ENCODE measurements at regions not wholly inside any gene's neighbourhood (a gene's known extent, or its start where the extent isn't known, plus 50 kb on each side); places are given as distances from the start of the nearest gene placed in this dataset.
"Not testable (repeated sequence)": the region's sequence is repeated elsewhere in the genome, so short reads cannot be mapped to it uniquely, and the experiment has no call there.

- Mint-ChIP-seq H3K36me3 (ENCODE audit: insufficient read depth, unreplicated experiment) (no peaks in the 10 kb centered on the region), H3K9me3 (ENCODE audit: unreplicated experiment) (peaks cover 17% of the 10 kb centered on the region), H3K4me3 (ENCODE audit: unreplicated experiment) (no peak overlapping the region), H3K4me1 (ENCODE audit: insufficient read depth, unreplicated experiment) (no peaks in the 10 kb centered on the region), H3K27me3 (ENCODE audit: insufficient read depth, unreplicated experiment) (no peaks in the 10 kb centered on the region), H3K27ac (ENCODE audit: low read depth, unreplicated experiment) (no peak overlapping the region)
- no peak for TF ChIP-seq CTCF (IDR thresholded peaks at IDR 0.05; ENCODE audit: unreplicated experiment)
- CTCF ChIA-PET = no interaction called here
- intact Hi-C loops (cut with micrococcal nuclease) = no loop called here
- BruUV-seq (replicated peaks) = no TSS peak
- POLR2A ChIA-PET = no interaction called here
- DNase-seq (ENCODE audit: unreplicated experiment) = no peak
Measured at GRCh38 chr7:156009569-156009968, 197.3 kb upstream of the SHH start.

- H3K27ac Mint-ChIP-seq (ENCODE audit: low read depth, unreplicated experiment); intact Hi-C loops (cut with micrococcal nuclease); H3K4me3 Mint-ChIP-seq (ENCODE audit: unreplicated experiment); H3K4me1 Mint-ChIP-seq (ENCODE audit: insufficient read depth, unreplicated experiment); POLR2A ChIA-PET; BruUV-seq (replicated peaks); DNase-seq (ENCODE audit: unreplicated experiment); H3K36me3 Mint-ChIP-seq (ENCODE audit: insufficient read depth, unreplicated experiment); H3K9me3 Mint-ChIP-seq (ENCODE audit: unreplicated experiment); H3K27me3 Mint-ChIP-seq (ENCODE audit: insufficient read depth, unreplicated experiment); CTCF ChIA-PET: not testable (repeated sequence)
Measured at GRCh38 chr7:156006876-156007275, 194.6 kb upstream of the SHH start.

GRCh38 chr7:156006024-156006423, 193.8 kb upstream of the SHH start:
- no peak for TF ChIP-seq CTCF (IDR thresholded peaks at IDR 0.05; ENCODE audit: unreplicated experiment)
- CTCF ChIA-PET = no interaction called here
- Mint-ChIP-seq H3K36me3 (ENCODE audit: insufficient read depth, unreplicated experiment) (no peaks in the 10 kb centered on the region), H3K9me3 (ENCODE audit: unreplicated experiment) (peaks cover 8% of the 10 kb centered on the region), H3K27ac (ENCODE audit: low read depth, unreplicated experiment) (no peak overlapping the region), H3K4me1 (ENCODE audit: insufficient read depth, unreplicated experiment) (no peaks in the 10 kb centered on the region), H3K4me3 (ENCODE audit: unreplicated experiment) (no peak overlapping the region), H3K27me3 (ENCODE audit: insufficient read depth, unreplicated experiment) (no peaks in the 10 kb centered on the region)
- no peak for DNase-seq (ENCODE audit: unreplicated experiment)
- POLR2A ChIA-PET = no interaction called here
- intact Hi-C loops (cut with micrococcal nuclease) = no loop called here
- BruUV-seq (replicated peaks) = no TSS peak

GRCh38 chr7:156005202-156005691, 193.0 kb upstream of the SHH start:
- Mint-ChIP-seq H3K36me3 (ENCODE audit: insufficient read depth, unreplicated experiment) (no peaks in the 10 kb centered on the region), H3K27ac (ENCODE audit: low read depth, unreplicated experiment) (no peak overlapping the region), H3K9me3 (ENCODE audit: unreplicated experiment) (peaks cover 8% of the 10 kb centered on the region), H3K4me1 (ENCODE audit: insufficient read depth, unreplicated experiment) (no peaks in the 10 kb centered on the region), H3K27me3 (ENCODE audit: insufficient read depth, unreplicated experiment) (no peaks in the 10 kb centered on the region), H3K4me3 (ENCODE audit: unreplicated experiment) (no peak overlapping the region)
- intact Hi-C loops (cut with micrococcal nuclease) = no loop called here
- no TSS peak for BruUV-seq (replicated peaks)
- POLR2A ChIA-PET = interaction anchor here (0.8 kb wide), 1 partner anchor 9 kb away, joined by 4 read pairs; no protein-coding TSS in a partner anchor
- no peak for DNase-seq (ENCODE audit: unreplicated experiment)
- no peak for TF ChIP-seq CTCF (IDR thresholded peaks at IDR 0.05; ENCODE audit: unreplicated experiment)
- CTCF ChIA-PET = no interaction called here

All from MCF 10A (cell line).